Suppressor macrophage treated with lipopolysaccharide for 1 hour (primary cell): ENCODE measurements at regions not wholly inside any gene's neighbourhood (a gene's known extent, or its start where the extent isn't known, plus 50 kb on each side); places are given as distances from the start of the nearest gene placed in this dataset.
A peak's percentile ranks its signal among the peaks of the same experiment; 100 is the strongest.

Experiments used
- DNase-seq, 3 donors: peaks; one replicate each; pipeline ENCODE4 v3.0.0-alpha.2; 2020 to 2022

DNA sequence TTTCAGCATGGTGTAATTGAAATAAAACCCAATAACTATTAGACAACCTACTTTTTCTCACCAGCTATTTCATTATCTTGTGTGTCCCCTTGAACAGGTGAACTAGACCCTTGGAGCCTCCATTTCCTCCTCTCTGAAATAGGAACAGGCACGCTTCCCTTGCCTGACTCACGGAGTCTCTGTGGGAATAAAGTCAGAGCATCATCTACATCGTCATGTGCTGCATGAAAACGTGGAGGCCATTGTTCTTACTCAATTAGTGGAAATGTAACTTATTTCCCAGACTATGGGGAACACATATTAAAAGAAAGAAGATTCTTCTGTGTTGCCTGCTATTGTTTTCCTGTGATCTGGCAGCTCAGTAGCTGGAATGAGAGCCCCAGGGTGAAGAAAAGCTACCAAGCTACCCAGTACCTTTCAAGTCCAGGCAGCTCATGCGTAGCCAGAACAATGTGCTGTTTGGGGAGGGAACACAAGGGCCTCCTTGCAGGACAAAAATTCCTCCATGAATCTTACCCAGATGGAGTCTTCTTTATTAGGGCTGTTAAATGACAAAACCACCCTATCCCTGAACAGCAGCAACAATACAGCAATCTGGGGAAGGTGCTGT is 59.8 kb downstream of the SOX11 start:
- no peak for DNase-seq

DNA sequence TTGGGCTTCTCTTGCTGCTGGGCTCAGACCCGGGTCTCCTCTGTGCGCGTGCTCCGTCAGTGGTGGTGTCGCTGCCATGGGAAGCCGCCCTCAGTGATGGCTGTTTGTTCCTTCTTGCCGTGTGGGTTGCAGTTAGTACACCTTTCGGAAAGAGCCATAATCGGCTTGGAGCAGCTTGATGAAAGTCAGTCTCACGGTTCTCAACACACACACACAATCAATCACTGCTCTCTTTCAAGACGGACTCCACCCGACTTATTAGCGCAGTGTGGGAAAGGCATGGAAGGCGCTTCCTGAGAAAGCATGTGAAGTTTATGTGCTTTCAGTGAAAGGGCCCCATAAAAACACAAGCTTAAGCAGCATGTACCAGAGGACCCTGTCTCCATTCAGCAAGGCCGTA is 64.1 kb downstream of the SOX11 start:
- DNase-seq: no peak

DNA sequence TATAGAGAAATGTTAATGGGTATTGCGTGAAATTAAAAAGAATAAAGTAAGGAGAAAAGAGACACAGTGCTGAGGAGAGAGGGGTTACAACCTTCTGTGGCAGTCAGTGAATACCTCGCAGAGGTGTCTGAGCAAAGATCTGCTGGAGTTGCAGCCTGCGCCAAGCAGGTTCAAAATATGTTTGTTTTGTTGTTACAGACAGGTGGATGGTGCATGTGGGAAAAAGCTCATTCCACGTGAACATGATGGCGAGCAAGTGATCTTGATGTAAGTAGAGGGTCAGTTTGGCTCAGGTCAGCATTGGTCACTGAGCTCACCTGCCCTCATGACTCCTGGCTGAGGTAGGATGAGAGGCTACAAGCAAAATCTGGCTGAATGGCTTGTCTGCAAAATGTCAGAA is 66.2 kb downstream of the SOX11 start:
- DNase-seq: no peak

DNA sequence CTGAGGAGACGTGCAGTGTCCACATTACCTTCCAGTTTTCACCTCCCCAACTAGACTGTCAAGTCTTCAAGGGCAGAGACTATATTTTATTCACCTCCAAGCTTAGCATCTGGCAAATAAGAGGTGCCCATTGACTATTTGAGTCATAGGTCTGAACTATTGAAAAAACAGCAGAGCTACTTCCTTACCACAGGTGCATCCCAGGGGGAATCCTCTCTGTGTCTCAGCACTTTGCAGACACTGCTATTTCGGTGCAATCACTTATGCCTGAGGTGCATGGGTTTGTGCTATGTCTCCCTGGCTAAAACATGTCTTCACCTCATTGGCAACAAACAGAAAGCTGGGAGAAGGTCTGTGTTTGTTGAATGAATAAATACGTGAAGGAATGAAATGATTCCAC is 67.8 kb downstream of the SOX11 start:
- DNase-seq: no peak

DNA sequence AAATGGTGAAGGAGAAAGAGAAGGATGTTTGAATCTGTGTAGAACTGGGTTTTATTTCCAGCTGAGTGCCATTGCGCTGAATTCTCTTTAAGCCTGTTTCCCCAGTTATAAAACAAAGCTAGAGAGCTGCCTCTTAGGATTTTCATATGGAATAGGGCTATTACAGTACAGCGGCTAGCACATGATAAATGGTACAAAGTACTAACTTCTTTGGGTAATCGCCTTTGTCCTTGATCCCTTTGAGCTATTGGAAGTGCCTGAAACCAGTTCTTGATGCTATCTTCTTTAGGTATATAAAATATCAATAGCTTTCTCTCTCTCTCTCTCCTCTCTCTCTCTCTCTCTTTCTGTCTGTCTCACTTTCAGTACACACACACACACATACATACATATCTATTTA is 71.3 kb downstream of the SOX11 start:
- no peak for DNase-seq

DNA sequence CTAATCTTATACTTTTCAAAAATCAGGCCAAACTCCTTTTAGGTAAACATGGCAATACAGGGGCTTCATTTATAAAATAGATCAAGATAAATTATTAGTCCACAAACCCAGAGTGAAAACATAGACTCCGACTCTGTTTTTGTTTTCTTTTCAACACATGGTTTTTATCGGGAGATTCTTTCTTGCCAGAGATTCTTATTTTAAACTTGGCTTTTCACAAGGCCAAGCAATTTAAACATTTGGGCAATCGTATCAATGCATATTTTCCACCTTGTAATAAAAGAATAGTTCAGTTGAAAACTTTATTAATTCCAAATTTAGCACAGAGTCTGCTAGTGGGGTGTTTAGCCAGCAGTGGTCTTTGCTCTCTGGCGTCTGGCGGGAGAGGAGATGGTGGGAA is 71.9 kb downstream of the SOX11 start:
- no peak for DNase-seq

DNA sequence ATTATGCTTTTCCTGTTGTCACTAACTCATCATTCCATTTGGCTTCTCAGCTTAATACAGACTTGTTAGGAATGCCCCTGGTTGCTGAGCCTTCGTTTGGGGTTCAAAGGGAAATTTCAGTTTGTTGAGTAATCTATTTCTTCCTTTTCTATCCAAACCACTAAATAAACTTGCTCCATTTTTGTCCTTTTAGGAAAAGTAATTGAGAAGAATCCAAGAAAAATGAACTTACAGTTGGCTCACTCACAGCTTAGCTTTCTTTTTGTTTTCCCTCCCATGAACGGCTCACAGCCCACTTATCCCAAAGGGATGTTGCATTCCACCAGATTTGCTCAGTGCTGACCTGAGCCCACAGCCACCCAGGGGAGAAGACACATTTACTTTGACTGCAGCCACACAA is 73.9 kb downstream of the SOX11 start:
- DNase-seq: no peak

DNA sequence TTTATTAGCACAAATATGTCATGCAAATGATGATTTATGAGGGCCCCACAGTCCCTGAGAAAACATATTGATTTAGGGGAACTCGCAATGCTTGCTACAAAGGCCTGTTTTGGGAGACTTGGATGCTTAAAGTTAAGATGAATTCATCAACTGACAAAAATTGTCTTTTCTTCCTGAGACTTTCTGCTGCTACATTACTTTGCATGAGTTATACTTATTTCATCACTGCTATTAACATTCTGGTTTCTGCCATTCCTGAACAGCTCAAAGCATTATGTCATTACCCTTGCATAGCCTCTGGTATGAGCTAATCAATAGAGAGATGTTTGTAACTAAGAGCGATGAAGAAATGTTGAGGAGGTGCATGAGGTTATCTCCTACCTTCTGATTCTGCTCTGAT is 74.4 kb downstream of the SOX11 start:
- no peak for DNase-seq

DNA sequence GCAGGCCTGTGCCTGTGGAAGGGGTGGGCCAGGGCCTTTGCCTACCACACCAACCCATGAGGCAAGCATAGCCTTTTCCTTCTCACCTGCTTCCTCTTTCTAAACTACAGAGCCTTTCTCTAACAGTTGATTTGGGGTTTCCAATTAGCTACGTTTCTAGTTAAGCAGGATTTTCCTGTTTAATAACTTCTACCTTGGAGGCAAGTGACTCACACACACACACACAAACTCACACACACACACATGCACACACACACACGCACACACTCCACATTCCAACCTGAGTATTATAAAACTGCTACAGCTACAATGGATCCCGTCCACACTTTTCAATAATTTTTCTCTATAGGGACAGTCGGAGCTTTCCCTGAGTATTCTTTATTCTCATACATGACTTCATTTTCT is 84.9 kb downstream of the SOX11 start:
- DNase-seq: no peak

DNA sequence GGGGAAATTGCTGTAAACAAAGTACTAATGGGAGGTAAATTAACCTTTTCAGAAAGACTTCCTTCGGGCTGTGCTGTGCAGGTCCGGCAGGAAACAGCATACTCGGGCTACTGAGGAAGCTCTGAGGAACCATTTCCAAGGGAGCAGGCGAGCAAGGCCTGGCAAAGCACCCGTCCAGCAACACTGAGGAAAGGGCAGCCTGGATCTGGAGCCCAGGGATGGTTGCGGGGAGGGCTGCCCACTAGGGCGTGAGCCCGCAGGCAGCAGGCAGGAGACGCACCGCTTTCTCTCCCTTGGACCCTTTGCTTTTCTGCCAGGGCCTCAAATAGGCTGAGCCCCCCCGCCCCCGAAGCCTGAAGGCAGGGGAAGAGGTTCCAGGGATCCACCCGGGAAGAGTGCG is 89.5 kb downstream of the SOX11 start:
- no peak for DNase-seq

DNA sequence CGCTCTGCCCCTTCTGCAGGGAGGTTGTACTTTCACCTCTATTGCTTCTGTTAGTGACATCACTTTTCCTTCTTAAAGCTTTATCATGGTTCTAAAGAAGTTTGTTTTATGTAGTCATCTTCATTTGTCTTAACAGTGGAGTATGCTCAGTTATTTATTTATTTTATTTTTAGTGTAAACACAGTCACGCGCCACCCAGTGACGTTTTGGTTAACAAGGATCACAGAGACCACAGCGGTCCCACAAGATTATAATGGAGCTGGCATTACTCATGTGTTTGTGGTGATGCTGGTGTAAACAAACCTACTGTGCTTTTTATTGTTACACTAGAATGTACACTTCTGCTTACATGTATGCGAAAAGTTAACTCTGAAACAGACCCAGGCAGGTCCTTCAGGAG is 89.9 kb downstream of the SOX11 start:
- DNase-seq: no peak

DNA sequence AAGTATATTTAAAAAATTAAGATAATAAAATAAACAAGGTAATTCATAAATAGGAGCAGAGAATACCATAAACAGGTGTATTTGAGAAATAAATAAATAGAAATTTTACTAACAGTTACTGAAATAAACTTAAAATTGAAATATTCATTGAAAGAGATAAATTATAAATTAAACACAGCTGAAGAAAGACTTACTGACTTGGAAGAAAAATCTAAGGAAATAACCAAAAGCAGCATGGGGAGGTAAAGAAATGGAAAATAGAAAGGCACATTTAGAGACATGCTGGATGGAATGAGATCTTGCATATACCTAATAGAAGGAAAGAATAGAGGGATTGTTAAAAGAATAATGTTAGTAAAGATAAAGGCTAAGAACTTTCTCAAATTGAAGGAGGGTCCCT is 96.3 kb downstream of the SOX11 start:
- no peak for DNase-seq

DNA sequence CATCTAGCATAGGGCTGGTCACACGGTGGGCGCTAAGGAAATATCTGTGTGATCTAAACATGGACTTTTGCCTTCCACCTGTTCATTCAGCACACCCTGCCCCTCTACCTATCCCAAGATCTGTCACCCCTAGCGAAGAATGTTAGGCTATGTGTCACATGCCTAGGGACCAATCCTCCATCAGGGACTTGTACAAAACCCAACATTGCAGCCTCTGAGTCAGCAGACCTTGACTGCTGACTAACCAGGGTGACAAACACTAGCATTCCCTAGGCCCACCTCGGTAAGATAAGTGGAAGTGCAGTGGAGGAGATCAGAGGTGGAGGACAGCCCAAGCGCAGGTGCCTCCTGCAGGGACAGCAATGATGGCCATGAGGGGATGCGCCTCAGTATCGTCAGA is 99.2 kb downstream of the SOX11 start:
- DNase-seq: no peak

DNA sequence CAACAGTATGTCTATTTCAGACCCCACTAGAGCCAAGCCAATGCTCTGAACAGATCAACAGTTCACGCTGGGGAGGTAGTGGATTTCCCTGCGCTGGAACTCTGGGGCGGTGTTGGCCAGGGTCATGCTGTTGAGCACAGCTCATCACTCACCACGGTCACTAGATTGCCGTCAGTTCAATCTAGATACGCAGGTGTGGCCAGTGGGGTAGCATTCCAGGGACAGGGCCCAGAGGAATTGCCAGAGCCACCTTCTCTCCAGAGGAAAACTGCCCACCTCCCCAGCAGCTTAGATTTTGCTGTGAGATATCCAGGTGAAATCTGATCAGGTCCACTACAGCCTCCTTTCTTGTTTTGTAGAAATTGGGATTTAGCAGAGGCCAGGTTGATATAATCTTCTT is 101.8 kb downstream of the SOX11 start:
- DNase-seq: no peak

DNA sequence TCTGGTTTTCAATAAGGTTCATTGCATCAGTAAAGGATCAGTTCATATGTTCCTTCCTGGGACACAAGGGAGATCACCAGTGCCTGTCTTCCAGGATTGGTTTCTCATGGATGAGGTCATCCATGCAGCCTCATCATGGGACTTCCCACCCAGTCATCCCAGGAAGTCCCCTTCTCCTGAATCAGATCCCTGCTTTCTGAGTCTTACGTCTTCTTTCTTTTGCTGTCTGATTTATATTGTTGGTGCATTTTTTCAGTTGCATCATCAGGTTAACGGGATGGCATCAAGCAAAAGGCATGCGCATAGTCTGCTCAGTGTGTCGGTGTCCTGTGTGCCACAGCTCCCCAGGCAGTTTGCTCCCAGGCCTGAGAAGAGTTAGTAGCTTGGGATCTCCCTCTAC is 105.9 kb downstream of the SOX11 start:
- DNase-seq: peak in 2 of 3 donors; percentile 1 to 19

DNA sequence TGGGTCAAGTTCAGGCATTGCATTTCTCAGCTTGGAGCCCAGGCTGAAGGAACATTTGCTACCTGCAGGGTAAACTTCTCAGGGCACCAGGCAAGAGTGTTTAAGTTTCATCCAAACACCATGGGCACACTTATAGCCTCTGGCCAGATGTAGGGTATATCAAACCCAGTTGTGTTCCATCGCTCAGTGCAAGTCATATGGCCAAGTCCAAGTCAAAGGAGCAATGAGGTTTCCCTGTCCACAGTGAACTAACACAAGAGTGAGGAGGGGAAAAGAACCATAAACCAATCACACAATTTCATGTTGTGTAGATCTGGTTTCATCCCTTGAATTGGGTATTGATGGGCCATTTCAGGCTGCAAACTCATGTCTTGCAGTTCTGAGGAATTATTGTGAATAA is 107.2 kb downstream of the SOX11 start:
- no peak for DNase-seq

DNA sequence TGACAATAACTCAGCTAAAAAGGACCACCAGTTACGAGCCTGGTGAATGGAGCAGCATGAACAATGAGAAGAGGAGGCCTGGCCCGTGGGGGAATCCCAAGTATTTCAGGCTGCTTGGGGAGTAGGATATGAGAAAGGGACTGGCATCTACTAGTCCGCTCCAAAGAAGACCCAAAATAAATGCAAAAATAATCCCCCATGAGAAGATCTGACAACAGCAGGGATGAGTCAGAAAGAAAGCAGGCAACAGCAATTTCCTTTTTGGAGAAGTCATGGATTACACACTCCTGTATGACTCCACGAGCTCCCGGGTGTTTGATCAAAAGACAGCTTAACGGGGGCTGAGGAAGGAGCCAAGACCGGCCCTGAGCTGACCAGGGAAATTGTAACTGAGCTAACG is 111.4 kb downstream of the SOX11 start:
- no peak for DNase-seq

DNA sequence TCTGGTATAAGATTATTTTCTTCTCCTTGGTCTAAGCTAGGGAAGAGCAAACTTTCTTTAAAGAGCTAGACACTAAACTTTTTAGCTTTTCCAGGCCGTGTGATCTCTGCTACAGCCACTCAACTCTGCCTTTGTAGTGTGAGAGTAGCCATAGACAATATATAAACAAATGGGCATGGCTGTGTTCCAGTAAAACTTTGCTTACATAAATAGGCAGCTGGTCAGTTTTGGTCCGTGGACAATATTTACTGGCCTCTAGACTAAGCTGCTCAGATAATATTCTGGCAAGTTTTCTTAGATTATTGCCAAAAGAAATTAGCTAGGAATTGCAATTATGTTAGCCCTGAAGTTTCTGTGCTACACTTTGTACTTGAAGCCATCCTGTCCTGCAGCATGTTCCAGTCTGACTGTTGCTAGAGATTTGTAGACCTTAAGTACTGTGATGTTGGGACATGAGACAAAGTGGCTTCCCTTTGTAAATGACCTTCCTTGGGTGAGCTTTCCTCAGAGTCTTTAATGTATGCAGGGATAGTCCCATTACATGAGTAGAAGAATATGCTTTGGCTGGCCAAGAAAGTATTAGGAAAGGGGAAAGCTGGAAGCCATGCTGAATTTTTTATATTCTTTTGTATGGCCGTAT is 126.9 kb downstream of the SOX11 start:
- DNase-seq: no peak

DNA sequence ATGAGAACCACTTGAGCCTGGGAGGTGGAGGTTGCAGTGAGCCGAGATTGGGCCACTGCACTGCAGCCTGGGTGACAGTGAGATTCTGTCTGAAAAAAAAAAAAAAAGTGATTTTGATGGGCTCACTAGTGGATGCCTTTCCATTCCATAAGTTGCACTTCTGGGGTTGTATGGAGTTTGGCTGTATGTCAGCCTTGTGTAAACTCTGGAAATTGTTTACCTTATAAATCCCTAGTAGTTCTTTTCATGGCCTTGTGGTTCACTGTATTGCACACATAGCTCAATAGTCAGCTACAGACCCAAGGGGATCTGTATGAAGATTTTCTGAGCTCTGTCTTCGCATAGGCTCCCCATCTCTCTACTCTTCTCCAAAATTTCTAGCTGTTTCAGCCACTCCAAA is 131.9 kb downstream of the SOX11 start:
- DNase-seq: no peak

DNA sequence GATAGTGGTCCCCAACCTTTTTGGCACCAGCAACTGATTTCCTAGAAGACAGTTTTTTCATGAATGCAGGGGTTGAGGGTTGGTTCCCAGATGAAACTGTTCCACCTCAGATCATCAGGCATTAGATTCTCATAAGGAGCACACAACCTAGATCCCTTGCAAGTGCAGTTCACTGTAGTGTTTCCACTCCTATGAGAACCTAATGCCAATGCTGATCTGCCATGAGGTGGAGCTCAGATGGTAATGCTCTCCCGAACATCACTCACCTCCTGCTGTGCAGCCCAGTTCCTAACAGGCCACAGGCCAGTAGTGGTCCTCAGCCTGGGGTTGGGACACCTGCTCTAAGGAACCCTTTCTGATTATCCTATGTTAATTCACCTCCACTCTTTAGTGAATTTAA is 133.5 kb downstream of the SOX11 start:
- DNase-seq: no peak

DNA sequence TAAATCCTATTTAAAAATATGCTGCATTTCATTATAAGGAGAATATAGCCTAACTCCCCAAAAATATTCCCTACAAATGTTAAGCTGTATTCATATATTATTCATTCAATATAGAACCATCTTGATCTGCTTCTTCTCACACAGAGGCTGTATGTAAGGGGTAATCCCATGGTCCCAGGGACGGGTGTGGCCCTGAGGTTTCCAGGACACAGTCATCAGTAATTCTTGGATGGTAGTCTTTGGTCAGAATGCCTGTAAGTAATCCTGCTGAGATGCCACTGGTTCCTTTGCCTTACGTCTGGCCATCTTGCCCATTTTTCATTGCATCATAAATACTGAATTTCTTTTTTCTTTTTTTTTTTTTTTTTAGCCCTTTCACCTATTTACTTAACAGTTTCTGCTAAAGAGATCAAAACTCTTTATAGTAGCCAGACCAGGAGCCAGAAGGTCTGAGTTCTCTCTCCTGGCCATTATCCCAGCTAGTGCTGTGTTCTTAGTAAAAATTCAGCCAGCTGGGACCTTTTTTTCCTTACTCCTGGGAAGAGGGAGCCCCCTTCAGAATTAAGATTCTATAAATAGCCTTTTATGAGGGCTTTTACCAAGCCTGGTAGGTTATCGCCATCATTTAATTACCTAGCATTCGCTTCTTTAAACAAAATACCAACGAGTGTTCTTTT is 134.9 kb downstream of the SOX11 start:
- DNase-seq: no peak

DNA sequence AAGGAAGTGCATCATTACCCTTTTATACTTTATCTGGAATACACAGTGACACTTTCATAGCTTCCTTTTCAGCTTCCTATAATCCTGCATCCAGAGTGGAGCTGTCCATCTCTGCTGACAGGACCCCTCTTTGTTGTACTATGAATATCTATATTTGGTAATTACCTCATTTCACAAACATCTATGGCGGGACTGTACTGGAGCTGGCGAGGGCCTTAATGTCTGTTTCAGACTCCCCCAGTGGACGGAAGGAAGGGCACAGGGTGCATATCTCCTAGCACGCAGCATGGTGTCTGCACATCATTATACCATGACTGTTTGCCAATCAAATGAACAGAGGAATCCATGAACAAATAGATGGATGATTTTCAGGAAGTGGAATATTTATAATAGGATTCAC is 142.3 kb downstream of the SOX11 start:
- DNase-seq: no peak

DNA sequence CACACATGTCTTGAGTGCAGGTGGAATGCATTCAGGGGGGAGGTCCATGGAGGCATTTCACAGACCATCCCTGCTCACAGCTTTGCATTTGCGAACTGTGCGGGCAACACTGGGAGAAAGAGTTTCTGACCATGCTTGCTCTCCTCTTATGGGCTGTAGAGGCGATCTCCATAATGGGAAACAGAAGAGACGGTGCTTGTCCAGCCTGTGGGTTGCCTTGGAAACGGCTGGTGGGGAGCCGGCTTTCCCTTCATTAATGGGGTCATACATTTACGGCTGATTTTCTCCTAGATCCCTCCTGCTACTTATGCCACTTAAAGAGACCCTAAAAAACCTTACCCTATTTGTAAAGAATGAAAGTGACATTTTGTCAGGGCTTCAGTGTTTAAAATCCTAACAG is 147.4 kb downstream of the SOX11 start:
- DNase-seq: no peak

DNA sequence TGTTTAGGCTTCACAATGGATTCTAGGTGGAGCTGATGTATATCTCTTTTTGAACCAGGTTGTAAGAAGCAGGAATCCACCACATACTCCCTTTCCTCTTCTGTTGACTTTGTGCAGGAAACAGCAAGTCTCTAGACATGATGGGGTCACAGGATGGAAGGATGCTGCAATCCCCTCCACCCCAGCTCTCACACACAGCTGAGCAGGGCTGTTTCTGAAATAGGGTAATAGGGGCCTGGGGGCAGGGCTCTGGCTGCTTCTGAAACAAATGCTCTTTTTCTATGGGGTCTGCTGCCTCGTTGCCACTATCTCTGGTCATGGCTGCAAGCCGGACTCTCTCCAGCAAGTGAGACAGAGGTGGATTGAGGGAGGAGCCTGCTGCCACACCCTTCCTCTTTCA is 148.9 kb downstream of the SOX11 start:
- DNase-seq: no peak

DNA sequence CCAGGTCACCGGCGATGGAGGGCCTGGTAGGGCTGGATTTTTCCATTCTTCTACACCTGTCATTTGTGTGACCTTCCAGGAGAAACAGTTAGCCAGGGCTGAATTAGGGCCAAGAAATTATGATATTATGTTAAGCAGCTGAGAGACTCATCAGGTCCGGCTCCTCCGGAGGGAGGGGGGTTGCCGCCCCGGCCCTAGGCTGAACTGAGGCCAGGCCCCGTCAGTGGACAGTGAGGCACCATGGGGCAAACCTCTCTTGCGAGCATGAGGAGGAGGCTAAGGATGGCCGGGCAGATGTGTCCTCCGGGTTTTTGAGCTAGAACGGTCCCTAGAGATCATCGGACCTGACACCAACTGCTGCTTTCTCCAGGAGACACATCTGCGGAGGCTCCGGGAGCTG is 150.1 kb downstream of the SOX11 start:
- DNase-seq: no peak
